Adipocyte (in vitro differentiated cells): ENCODE measurements at regions not wholly inside any gene's neighbourhood (a gene's known extent, or its start where the extent isn't known, plus 50 kb on each side); places are given as distances from the start of the nearest gene placed in this dataset.
A peak's percentile ranks its signal among the peaks of the same experiment; 100 is the strongest.

Experiments used
- DNase-seq: peaks from one replicate; pipeline ENCODE4 v3.0.0-alpha.2; 2015; ENCODE audit warnings: low read depth
- H3K27me3 ChIP-seq: replicated peaks from 2 replicates; pipeline ENCODE4 v1.7.0; 2013; ENCODE audit warnings: mild to moderate bottlenecking, low read length, moderate library complexity; ENCODE audit not compliant: control insufficient read depth, insufficient read depth
- H3K36me3 ChIP-seq: 2 replicates; pipeline ENCODE4 v1.7.0; 2013; ENCODE audit warnings: low read length, mild to moderate bottlenecking, moderate library complexity; ENCODE audit not compliant: control insufficient read depth, insufficient read depth, severe bottlenecking
- H3K4me1 ChIP-seq: 2 replicates; pipeline ENCODE4 v1.7.0; 2013; ENCODE audit warnings: mild to moderate bottlenecking, low read length, moderate library complexity; ENCODE audit not compliant: control insufficient read depth, insufficient read depth
- H3K4me3 ChIP-seq: 2 replicates; pipeline ENCODE4 v1.7.0; 2013; ENCODE audit warnings: mild to moderate bottlenecking, low read length, moderate library complexity
- H3K9ac ChIP-seq: 2 replicates; pipeline ENCODE4 v1.7.0; 2013; ENCODE audit warnings: mild to moderate bottlenecking, low read length, moderate library complexity
- H3K9me3 ChIP-seq: 2 replicates; pipeline ENCODE4 v1.7.0; 2013; ENCODE audit warnings: mild to moderate bottlenecking, low read length, moderate library complexity; ENCODE audit not compliant: control insufficient read depth

GRCh38 chr12:127873306-127873705 lies 393.7 kb upstream of the TMEM132C start:
- no peaks in the 10 kb centered on the region for H3K36me3 ChIP-seq
- no peaks in the 10 kb centered on the region for H3K9me3 ChIP-seq
- H3K4me3 ChIP-seq, result no peak overlapping the region
- no peak for DNase-seq
- H3K9ac ChIP-seq, result no peak overlapping the region
- no peaks in the 10 kb centered on the region for H3K27me3 ChIP-seq
- H3K4me1 ChIP-seq, result no peaks in the 10 kb centered on the region

GRCh38 chr12:127881371-127882140 lies 385.4 kb upstream of the TMEM132C start:
- peak; percentile 77 for DNase-seq
- H3K9me3 ChIP-seq, result no peaks in the 10 kb centered on the region
- H3K4me1 ChIP-seq, result no peaks in the 10 kb centered on the region
- no peak overlapping the region for H3K4me3 ChIP-seq
- H3K36me3 ChIP-seq, result no peaks in the 10 kb centered on the region
- no peak overlapping the region for H3K9ac ChIP-seq
- H3K27me3 ChIP-seq, result no peaks in the 10 kb centered on the region

- Histone ChIP-seq H3K4me3 (no peak overlapping the region), H3K9me3 (no peaks in the 10 kb centered on the region), H3K4me1 (no peaks in the 10 kb centered on the region), H3K36me3 (no peaks in the 10 kb centered on the region), H3K9ac (no peak overlapping the region), H3K27me3 (no peaks in the 10 kb centered on the region)
- no peak for DNase-seq
These were observed 384.0 kb upstream of the TMEM132C start for GRCh38 chr12:127883013-127883412.

- H3K27me3 ChIP-seq, result no peaks in the 10 kb centered on the region
- no peaks in the 10 kb centered on the region for H3K9me3 ChIP-seq
- DNase-seq, result no peak
- H3K4me3 ChIP-seq, result no peak overlapping the region
- no peaks in the 10 kb centered on the region for H3K36me3 ChIP-seq
- no peak overlapping the region for H3K9ac ChIP-seq
- H3K4me1 ChIP-seq, result no peaks in the 10 kb centered on the region
These were observed 380.8 kb upstream of the TMEM132C start for GRCh38 chr12:127885954-127886750.

- no peaks in the 10 kb centered on the region for H3K9me3 ChIP-seq
- no peaks in the 10 kb centered on the region for H3K36me3 ChIP-seq
- no peaks in the 10 kb centered on the region for H3K27me3 ChIP-seq
- no peak for DNase-seq
- no peaks in the 10 kb centered on the region for H3K4me1 ChIP-seq
- no peak overlapping the region for H3K4me3 ChIP-seq
- H3K9ac ChIP-seq, result no peak overlapping the region
These were observed 380.1 kb upstream of the TMEM132C start for GRCh38 chr12:127886827-127887226.

- H3K9me3 ChIP-seq, result no peaks in the 10 kb centered on the region
- H3K36me3 ChIP-seq, result no peaks in the 10 kb centered on the region
- no peak overlapping the region for H3K4me3 ChIP-seq
- H3K4me1 ChIP-seq, result no peaks in the 10 kb centered on the region
- no peak overlapping the region for H3K9ac ChIP-seq
- peak; percentile 72 for DNase-seq
- H3K27me3 ChIP-seq, result no peaks in the 10 kb centered on the region
These were observed 377.8 kb upstream of the TMEM132C start for GRCh38 chr12:127888943-127889719.

- H3K9me3 ChIP-seq, result no peaks in the 10 kb centered on the region
- H3K36me3 ChIP-seq, result no peaks in the 10 kb centered on the region
- no peak overlapping the region for H3K9ac ChIP-seq
- no peak for DNase-seq
- peaks cover 3% of the 10 kb centered on the region for H3K27me3 ChIP-seq
- H3K4me1 ChIP-seq, result no peaks in the 10 kb centered on the region
- no peak overlapping the region for H3K4me3 ChIP-seq
These were observed 372.9 kb upstream of the TMEM132C start for GRCh38 chr12:127893895-127894609.

GRCh38 chr12:127896661-127897060 lies 370.3 kb upstream of the TMEM132C start:
- H3K36me3 ChIP-seq, result no peaks in the 10 kb centered on the region

GRCh38 chr12:127898616-127899015 lies 368.4 kb upstream of the TMEM132C start:
- H3K4me3 ChIP-seq, result no peak overlapping the region
- no peaks in the 10 kb centered on the region for H3K9me3 ChIP-seq
- DNase-seq, result no peak
- H3K36me3 ChIP-seq, result no peaks in the 10 kb centered on the region
- no peaks in the 10 kb centered on the region for H3K4me1 ChIP-seq
- H3K27me3 ChIP-seq, result peaks cover 3% of the 10 kb centered on the region
- no peak overlapping the region for H3K9ac ChIP-seq

More at GRCh38 chr12:127896661-127897060, 370.3 kb upstream of the TMEM132C start:
- H3K27me3 ChIP-seq, result peaks cover 3% of the 10 kb centered on the region
- H3K9me3 ChIP-seq, result no peaks in the 10 kb centered on the region
- no peak for DNase-seq
- no peak overlapping the region for H3K4me3 ChIP-seq
- no peak overlapping the region for H3K9ac ChIP-seq
- no peaks in the 10 kb centered on the region for H3K4me1 ChIP-seq

- Histone ChIP-seq H3K36me3 (no peaks in the 10 kb centered on the region), H3K4me1 (no peaks in the 10 kb centered on the region), H3K4me3 (no peak overlapping the region), H3K9me3 (no peaks in the 10 kb centered on the region), H3K9ac (no peak overlapping the region), H3K27me3 (peaks cover 3% of the 10 kb centered on the region)
- DNase-seq, result no peak
These were observed 367.0 kb upstream of the TMEM132C start for GRCh38 chr12:127899971-127900370.
